AG09309 (cell line): ENCODE measurements at regions not wholly inside any gene's neighbourhood (a gene's known extent, or its start where the extent isn't known, plus 50 kb on each side); places are given as distances from the start of the nearest gene placed in this dataset.

Experiments used
- DNase-seq: peaks from one replicate; pipeline ENCODE4 v3.0.0-alpha.2; 2010; ENCODE audit warnings: low read depth
- H3K4me3 ChIP-seq: 2 replicates; pipeline ENCODE4 v1.5.1; 2011; ENCODE audit warnings: mild to moderate bottlenecking, low read depth, low read length, moderate library complexity; ENCODE audit not compliant: control insufficient read depth
- TF ChIP-seq, protein P1 (sequence below): IDR thresholded peaks from 2 replicates; pipeline ENCODE4 v1.5.1; 2011; ENCODE audit warnings: mild to moderate bottlenecking, low read depth, low read length, inconsistent platforms; ENCODE audit not compliant: insufficient read depth, control insufficient read depth; ENCODE audit errors: missing control alignments

DNA sequence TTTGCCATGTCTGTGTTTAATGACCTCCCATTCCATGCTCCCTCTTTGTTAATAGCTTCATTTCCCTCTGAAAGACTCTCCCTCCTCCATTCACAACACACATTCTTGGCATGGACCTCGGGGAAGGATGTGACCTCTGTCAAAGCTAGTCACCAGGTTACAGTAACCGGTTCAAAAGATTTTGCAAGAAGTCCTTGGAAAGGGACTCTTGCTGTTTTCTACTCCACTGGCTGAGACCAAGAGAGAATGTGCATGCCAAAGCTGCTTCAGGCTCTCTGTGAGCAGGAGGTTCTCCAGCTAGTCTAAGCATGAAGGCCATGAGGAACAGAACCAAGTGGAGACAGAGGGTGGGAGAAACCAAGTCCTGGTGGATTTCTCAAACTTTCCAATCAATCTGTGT, 732.6 kb downstream of the CCSER2 start:
- TF ChIP-seq, protein P1, sequence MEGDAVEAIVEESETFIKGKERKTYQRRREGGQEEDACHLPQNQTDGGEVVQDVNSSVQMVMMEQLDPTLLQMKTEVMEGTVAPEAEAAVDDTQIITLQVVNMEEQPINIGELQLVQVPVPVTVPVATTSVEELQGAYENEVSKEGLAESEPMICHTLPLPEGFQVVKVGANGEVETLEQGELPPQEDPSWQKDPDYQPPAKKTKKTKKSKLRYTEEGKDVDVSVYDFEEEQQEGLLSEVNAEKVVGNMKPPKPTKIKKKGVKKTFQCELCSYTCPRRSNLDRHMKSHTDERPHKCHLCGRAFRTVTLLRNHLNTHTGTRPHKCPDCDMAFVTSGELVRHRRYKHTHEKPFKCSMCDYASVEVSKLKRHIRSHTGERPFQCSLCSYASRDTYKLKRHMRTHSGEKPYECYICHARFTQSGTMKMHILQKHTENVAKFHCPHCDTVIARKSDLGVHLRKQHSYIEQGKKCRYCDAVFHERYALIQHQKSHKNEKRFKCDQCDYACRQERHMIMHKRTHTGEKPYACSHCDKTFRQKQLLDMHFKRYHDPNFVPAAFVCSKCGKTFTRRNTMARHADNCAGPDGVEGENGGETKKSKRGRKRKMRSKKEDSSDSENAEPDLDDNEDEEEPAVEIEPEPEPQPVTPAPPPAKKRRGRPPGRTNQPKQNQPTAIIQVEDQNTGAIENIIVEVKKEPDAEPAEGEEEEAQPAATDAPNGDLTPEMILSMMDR, result no peak
- H3K4me3 ChIP-seq, result no peak overlapping the region
- DNase-seq, result no peak

GRCh38 chr10:85061401-85061800, 733.0 kb downstream of the CCSER2 start:
- TF ChIP-seq, protein P1, result no peak
- no peak overlapping the region for H3K4me3 ChIP-seq
- no peak for DNase-seq

DNA sequence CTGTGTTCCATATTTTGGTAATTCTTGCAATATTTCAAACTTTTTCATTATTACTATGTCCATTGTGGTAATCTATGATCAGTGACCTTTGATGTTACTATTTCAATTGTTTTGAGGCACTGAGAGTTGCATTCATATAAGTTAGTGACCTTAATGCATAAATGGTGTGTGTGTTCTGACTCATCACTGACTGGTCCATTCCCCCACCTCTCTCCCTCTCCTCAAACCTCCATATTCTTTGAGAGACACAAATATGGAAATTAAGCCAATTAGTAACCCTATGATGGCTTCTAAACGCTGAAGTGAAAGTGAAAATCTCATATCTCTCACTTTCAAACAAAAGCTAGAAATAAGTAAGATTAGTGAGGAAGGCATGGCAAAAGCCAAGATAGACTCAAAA, 739.6 kb downstream of the CCSER2 start:
- DNase-seq, result no peak
- no peak overlapping the region for H3K4me3 ChIP-seq
- TF ChIP-seq, protein P1, result no peak

DNA sequence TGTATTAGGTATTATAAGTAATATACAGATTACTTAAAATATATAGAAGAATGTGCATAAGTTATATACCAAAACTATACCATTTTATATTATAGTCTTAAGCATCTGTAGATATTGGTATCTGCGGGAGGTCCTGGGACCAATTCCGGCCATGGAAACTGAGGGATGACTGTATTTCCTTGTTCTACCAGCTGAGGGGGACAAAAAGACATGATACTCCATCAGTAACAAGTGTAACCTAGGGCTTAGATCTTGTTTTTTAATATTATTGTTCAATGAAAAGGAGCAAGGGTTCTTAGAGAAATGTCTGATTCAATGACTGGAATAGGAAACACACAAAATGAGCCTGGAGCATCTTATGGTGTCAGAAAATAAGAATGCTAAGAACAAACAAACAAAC, 752.5 kb downstream of the CCSER2 start:
- no peak for DNase-seq
- H3K4me3 ChIP-seq, result no peak overlapping the region
- TF ChIP-seq, protein P1, result no peak

- H3K4me3 ChIP-seq, result no peak overlapping the region
- TF ChIP-seq, protein P1, result no peak
- DNase-seq, result no peak
Measured at GRCh38 chr10:85098835-85099521, 770.6 kb downstream of the CCSER2 start.

GRCh38 chr10:85100495-85100894, 772.1 kb downstream of the CCSER2 start:
- no peak overlapping the region for H3K4me3 ChIP-seq
- no peak for DNase-seq
- TF ChIP-seq, protein P1, result no peak
